Cerebellar cortex (tissue), 1 donor: ENCODE measurements at regions not wholly inside any gene's neighbourhood (a gene's known extent, or its start where the extent isn't known, plus 50 kb on each side); places are given as distances from the start of the nearest gene placed in this dataset.
"Not testable (repeated sequence)": the region's sequence is repeated elsewhere in the genome, so short reads cannot be mapped to it uniquely, and the experiment has no call there.

Experiments
- DNase-seq: peaks from one replicate; pipeline ENCODE4 v3.0.0-alpha.2; 2015; ENCODE audit warnings: low spot score

GRCh38 chrY:26167332-26167731, 545.4 kb downstream of the CDY1 start:
- DNase-seq: not testable (repeated sequence)

GRCh38 chrY:26179326-26179725, 557.4 kb downstream of the CDY1 start:
- not testable (repeated sequence) for DNase-seq

- not testable (repeated sequence) for DNase-seq
These were observed 603.1 kb downstream of the CDY1 start for GRCh38 chrY:26224974-26225373.

- not testable (repeated sequence) for DNase-seq
These were observed 603.6 kb downstream of the CDY1 start for GRCh38 chrY:26225468-26225867.

GRCh38 chrY:26240944-26241343, 619.0 kb downstream of the CDY1 start:
- DNase-seq: not testable (repeated sequence)

- not testable (repeated sequence) for DNase-seq
These were observed 632.3 kb downstream of the CDY1 start for GRCh38 chrY:26254262-26254661.

GRCh38 chrY:26265449-26265848, 643.5 kb downstream of the CDY1 start:
- DNase-seq: not testable (repeated sequence)

- DNase-seq: not testable (repeated sequence)
These were observed 646.5 kb downstream of the CDY1 start for GRCh38 chrY:26268421-26268820.

GRCh38 chrY:26268934-26269333, 647.0 kb downstream of the CDY1 start:
- DNase-seq: not testable (repeated sequence)

- DNase-seq: not testable (repeated sequence)
These were observed 651.2 kb downstream of the CDY1 start for GRCh38 chrY:26273089-26273488.

- DNase-seq: not testable (repeated sequence)
These were observed 684.1 kb downstream of the CDY1 start for GRCh38 chrY:26306046-26306445.

GRCh38 chrY:26306630-26307385, 684.9 kb downstream of the CDY1 start:
- not testable (repeated sequence) for DNase-seq

GRCh38 chrY:26308308-26308707, 686.4 kb downstream of the CDY1 start:
- not testable (repeated sequence) for DNase-seq

GRCh38 chrY:26315065-26315464, 693.1 kb downstream of the CDY1 start:
- peak; percentile 11 for DNase-seq

- DNase-seq: not testable (repeated sequence)
These were observed 697.7 kb downstream of the CDY1 start for GRCh38 chrY:26319488-26320202.

- not testable (repeated sequence) for DNase-seq
These were observed 700.8 kb downstream of the CDY1 start for GRCh38 chrY:26322756-26323155.

GRCh38 chrY:26352931-26353330, 731.0 kb downstream of the CDY1 start:
- not testable (repeated sequence) for DNase-seq

- no peak for DNase-seq
These were observed 732.3 kb downstream of the CDY1 start for GRCh38 chrY:26354191-26354590.

- not testable (repeated sequence) for DNase-seq
These were observed 738.0 kb downstream of the CDY1 start for GRCh38 chrY:26359869-26360268.

- DNase-seq: not testable (repeated sequence)
These were observed 738.6 kb downstream of the CDY1 start for GRCh38 chrY:26360472-26360871.

GRCh38 chrY:26363442-26363841, 741.5 kb downstream of the CDY1 start:
- DNase-seq: not testable (repeated sequence)

GRCh38 chrY:26366091-26366490, 744.2 kb downstream of the CDY1 start:
- DNase-seq: not testable (repeated sequence)

GRCh38 chrY:26372480-26372879, 750.6 kb downstream of the CDY1 start:
- peak; percentile 3 for DNase-seq
